GM18951 (cell line): ENCODE measurements at regions not wholly inside any gene's neighbourhood (a gene's known extent, or its start where the extent isn't known, plus 50 kb on each side); places are given as distances from the start of the nearest gene placed in this dataset.

Experiments
- POLR2A ChIP-seq: IDR thresholded peaks from 4 replicates; pipeline ENCODE4 v1.6.1; 2011; ENCODE audit warnings: mild to moderate bottlenecking; ENCODE audit not compliant: insufficient read length, insufficient read depth; ENCODE audit errors: extremely low read depth
- in situ Hi-C: fragments of 300-500 bp; cut with MboI; formaldehyde crosslinking; loops from one replicate; pipeline ENCODE4 v1.12.0; 2022; ENCODE audit warnings: low sequenced_read_pairs, mixed read lengths, inconsistent platforms; ENCODE audit not compliant: unreplicated experiment

GRCh38 chr16:49161191-49161590, 120.4 kb downstream of the CBLN1 start:
- in situ Hi-C loops, result no loop called here
- no peak for TF ChIP-seq POLR2A

GRCh38 chr16:49158029-49158642, 123.5 kb downstream of the CBLN1 start:
- TF ChIP-seq POLR2A, result no peak
- in situ Hi-C loops, result no loop called here

- no peak for TF ChIP-seq POLR2A
- in situ Hi-C loops, result no loop called here
Observed at GRCh38 chr16:49150341-49150740, 131.3 kb downstream of the CBLN1 start.

- no peak for TF ChIP-seq POLR2A
Observed at GRCh38 chr16:49148410-49148809, 133.2 kb downstream of the CBLN1 start.

GRCh38 chr16:49140618-49141017, 141.0 kb downstream of the CBLN1 start:
- TF ChIP-seq POLR2A, result no peak
- in situ Hi-C loops, result no loop called here

More at GRCh38 chr16:49148410-49148809, 133.2 kb downstream of the CBLN1 start:
- in situ Hi-C loops, result no loop called here

- TF ChIP-seq POLR2A, result no peak
- in situ Hi-C loops, result no loop called here
Observed at GRCh38 chr16:49130397-49130796, 151.2 kb downstream of the CBLN1 start.

- TF ChIP-seq POLR2A, result no peak
- in situ Hi-C loops, result no loop called here
Observed at GRCh38 chr16:49129935-49130334, 151.7 kb downstream of the CBLN1 start.

- TF ChIP-seq POLR2A, result no peak
- in situ Hi-C loops, result no loop called here
Observed at GRCh38 chr16:49128740-49129139, 152.9 kb downstream of the CBLN1 start.

GRCh38 chr16:49127103-49127502, 154.5 kb downstream of the CBLN1 start:
- in situ Hi-C loops, result no loop called here
- no peak for TF ChIP-seq POLR2A

GRCh38 chr16:49121636-49122035, 160.0 kb downstream of the CBLN1 start:
- in situ Hi-C loops, result no loop called here
- TF ChIP-seq POLR2A, result no peak

- in situ Hi-C loops, result no loop called here
- no peak for TF ChIP-seq POLR2A
Observed at GRCh38 chr16:49120631-49121030, 161.0 kb downstream of the CBLN1 start.

- no peak for TF ChIP-seq POLR2A
- in situ Hi-C loops, result no loop called here
Observed at GRCh38 chr16:49116873-49117272, 164.8 kb downstream of the CBLN1 start.

GRCh38 chr16:49115956-49116355, 165.7 kb downstream of the CBLN1 start:
- TF ChIP-seq POLR2A, result no peak
- in situ Hi-C loops, result no loop called here

- in situ Hi-C loops, result no loop called here
- TF ChIP-seq POLR2A, result no peak
Observed at GRCh38 chr16:49112754-49113153, 168.9 kb downstream of the CBLN1 start.

- in situ Hi-C loops, result no loop called here
- TF ChIP-seq POLR2A, result no peak
Observed at GRCh38 chr16:49111351-49111750, 170.3 kb downstream of the CBLN1 start.
